HG02852 (cell line): ENCODE measurements at regions not wholly inside any gene's neighbourhood (a gene's known extent, or its start where the extent isn't known, plus 50 kb on each side); places are given as distances from the start of the nearest gene placed in this dataset.

Source experiments
- ATAC-seq: cut with Tn5 transposase; IDR thresholded peaks from one replicate; pipeline ENCODE4 v1.9.1; 2021; ENCODE audit warnings: mild to moderate bottlenecking, moderate library complexity; ENCODE audit not compliant: unreplicated experiment

- ATAC-seq = no peak
Observed at GRCh38 chr2:67268797-67269196, 128.3 kb upstream of the ETAA1 start.

- ATAC-seq = no peak
Observed at GRCh38 chr2:67272195-67272594, 124.9 kb upstream of the ETAA1 start.

GRCh38 chr2:67277450-67277849 is 119.7 kb upstream of the ETAA1 start:
- no peak for ATAC-seq

- ATAC-seq = no peak
Observed at GRCh38 chr2:67281101-67281500, 116.0 kb upstream of the ETAA1 start.

- no peak for ATAC-seq
Observed at GRCh38 chr2:67283641-67284040, 113.5 kb upstream of the ETAA1 start.

GRCh38 chr2:67286981-67287759 is 110.0 kb upstream of the ETAA1 start:
- ATAC-seq = no peak

GRCh38 chr2:67289271-67289670 is 107.9 kb upstream of the ETAA1 start:
- ATAC-seq = no peak

GRCh38 chr2:67289921-67290371 is 107.2 kb upstream of the ETAA1 start:
- no peak for ATAC-seq

- no peak for ATAC-seq
Observed at GRCh38 chr2:67290451-67291290, 106.5 kb upstream of the ETAA1 start.

- ATAC-seq = no peak
Observed at GRCh38 chr2:67294218-67294617, 102.9 kb upstream of the ETAA1 start.

- no peak for ATAC-seq
Observed at GRCh38 chr2:67295406-67295805, 101.7 kb upstream of the ETAA1 start.

- ATAC-seq = no peak
Observed at GRCh38 chr2:67295851-67296250, 101.3 kb upstream of the ETAA1 start.

GRCh38 chr2:67304300-67304890 is 92.7 kb upstream of the ETAA1 start:
- no peak for ATAC-seq

- no peak for ATAC-seq
Observed at GRCh38 chr2:67309281-67309680, 87.9 kb upstream of the ETAA1 start.

- no peak for ATAC-seq
Observed at GRCh38 chr2:67311536-67311935, 85.6 kb upstream of the ETAA1 start.

GRCh38 chr2:67312871-67313270 is 84.3 kb upstream of the ETAA1 start:
- ATAC-seq = no peak

- ATAC-seq = no peak
Observed at GRCh38 chr2:67313536-67313935, 83.6 kb upstream of the ETAA1 start.

GRCh38 chr2:67318031-67318430 is 79.1 kb upstream of the ETAA1 start:
- ATAC-seq = no peak

- ATAC-seq = no peak
Observed at GRCh38 chr2:67318563-67318962, 78.6 kb upstream of the ETAA1 start.

- no peak for ATAC-seq
Observed at GRCh38 chr2:67318993-67319481, 78.1 kb upstream of the ETAA1 start.

- no peak for ATAC-seq
Observed at GRCh38 chr2:67320861-67321587, 76.1 kb upstream of the ETAA1 start.
